ENCODE measurements at regions not wholly inside any gene's neighbourhood (a gene's known extent, or its start where the extent isn't known, plus 50 kb on each side); places are given as distances from the start of the nearest gene placed in this dataset.

- no peak for DNase-seq
These were observed 104.0 kb upstream of the MGAT5 start for GRCh38 chr2:134149904-134150303.

- DNase-seq = no peak
These were observed 103.1 kb upstream of the MGAT5 start for GRCh38 chr2:134150760-134151159.

DNA sequence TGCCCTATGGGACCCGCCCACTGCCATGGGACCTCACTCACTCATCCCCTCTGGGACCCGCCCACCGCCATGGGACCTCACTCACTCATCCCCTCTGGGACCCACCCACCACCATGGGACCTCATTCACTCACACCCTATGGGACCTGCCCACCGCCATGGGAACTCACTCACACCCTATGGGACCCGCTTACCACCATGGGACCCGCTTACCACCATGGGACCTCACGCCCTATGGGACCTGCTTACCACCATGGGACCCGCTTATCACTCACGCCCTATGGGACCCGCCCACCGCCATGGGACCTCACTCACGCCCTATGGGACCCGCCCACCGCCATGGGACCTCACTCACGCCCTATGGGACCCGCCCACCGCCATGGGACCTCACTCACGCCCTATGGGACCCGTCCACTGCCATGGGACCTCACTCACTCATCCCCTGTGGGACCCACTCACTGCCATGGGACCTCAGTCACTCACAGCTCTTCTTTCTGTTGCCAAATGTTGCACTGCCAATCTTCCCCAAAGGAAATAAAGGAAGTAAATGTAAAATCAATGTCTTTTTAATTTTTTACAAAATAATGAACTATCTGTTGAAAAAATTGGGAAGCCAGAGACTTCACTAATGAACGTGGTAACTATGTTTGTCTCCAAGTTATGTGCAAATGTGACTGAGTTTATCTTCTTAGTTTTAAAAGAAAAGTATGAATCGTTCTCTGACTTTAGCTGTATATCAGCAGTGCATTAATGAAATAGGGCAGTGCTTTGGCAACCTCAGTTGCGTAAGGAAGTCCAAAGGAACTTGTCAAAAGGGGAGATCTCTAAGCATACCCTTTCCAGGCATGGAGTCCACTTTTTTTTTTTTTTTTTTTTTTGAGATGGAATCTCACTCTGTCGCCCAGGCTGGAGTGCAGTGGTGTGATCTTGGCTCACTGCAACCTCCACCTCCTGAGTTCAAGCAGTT lies 101.5 kb upstream of the MGAT5 start:
- no peak for DNase-seq

- no peak for DNase-seq
These were observed 100.5 kb upstream of the MGAT5 start for GRCh38 chr2:134153294-134153880.

GRCh38 chr2:134154246-134154645 lies 99.6 kb upstream of the MGAT5 start:
- no peak for DNase-seq

DNA sequence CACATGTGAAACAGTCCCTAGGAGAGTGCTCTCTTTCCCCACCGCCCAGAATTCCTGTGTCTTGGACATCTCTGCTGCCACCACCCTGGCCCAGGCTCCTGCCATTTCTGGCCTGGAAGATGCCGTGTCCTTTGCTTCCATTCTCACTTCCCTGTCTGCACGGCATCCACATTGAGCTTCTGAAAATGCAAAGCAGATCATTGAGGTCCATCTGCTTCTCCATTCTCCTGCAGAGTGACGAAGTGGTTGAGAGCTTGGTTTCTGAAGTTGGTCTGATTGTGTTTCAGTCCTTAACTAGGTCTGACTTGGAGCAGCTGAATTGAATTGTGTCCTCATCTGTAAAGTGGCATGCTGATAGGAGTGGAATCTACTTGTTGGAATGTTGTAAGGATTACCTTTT lies 98.7 kb upstream of the MGAT5 start:
- DNase-seq = no peak

DNA sequence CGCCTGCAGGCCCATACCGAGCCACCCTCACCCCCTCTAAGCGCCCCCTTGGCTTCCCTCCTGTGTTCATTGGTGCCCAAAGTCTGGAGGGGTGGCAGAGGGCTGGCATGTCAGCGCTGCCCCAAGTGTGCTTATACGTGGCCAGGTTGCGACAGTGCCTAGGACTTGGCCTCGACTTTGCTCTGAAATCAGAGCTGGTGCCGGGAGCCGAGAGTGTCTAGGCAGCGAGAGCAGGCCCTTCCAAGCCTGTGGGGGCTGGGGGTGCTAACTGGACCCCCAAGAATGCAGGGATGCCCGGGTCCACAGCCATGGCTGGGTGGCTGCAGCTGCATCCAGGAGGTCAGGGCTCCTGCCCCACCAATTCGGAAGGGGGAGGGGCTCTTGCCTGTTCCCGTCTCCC lies 95.6 kb upstream of the MGAT5 start:
- no peak for DNase-seq

- no peak for DNase-seq
These were observed 92.7 kb upstream of the MGAT5 start for GRCh38 chr2:134161170-134161547.

- DNase-seq = no peak
These were observed 90.5 kb upstream of the MGAT5 start for GRCh38 chr2:134163336-134163735.

DNA sequence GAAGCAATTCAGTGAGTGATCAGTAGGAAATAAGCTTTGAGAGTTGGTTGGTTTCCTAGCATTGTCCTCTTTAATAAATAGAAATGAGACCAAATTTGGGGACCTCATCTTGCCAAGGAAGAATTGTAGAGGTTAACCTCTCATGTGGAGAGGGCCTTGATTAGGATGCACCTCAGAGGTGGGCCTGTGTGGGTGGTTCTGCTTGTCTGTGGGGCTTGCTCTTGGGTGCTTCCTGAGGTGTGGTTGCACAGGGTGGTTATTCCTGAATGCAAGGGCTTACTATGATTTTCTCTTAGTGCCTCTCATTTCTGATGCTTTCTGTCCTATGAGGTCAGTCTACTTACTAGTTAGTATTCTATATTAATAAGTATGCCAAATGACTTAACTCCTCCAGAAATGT lies 89.6 kb upstream of the MGAT5 start:
- no peak for DNase-seq

- no peak for DNase-seq
These were observed 86.9 kb upstream of the MGAT5 start for GRCh38 chr2:134167015-134167414.

DNA sequence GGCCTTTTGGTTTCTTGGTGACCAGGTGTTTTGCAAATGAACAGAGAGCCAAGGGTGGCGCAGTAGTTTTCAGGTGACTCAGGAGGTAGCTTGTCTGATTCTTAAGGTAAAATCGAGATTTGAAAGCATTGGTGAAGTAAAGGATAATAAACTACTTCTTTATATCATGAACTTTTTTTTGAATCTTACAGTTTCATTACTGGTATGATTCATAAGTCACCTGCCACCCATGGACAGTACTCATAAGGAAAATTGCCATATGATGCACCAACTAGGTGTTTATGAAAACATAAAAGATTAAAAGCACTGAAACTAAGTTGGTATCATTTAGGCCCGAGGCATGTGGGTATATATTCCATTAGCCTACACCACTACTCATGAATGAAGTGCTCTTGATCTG lies 84.1 kb upstream of the MGAT5 start:
- no peak for DNase-seq

DNA sequence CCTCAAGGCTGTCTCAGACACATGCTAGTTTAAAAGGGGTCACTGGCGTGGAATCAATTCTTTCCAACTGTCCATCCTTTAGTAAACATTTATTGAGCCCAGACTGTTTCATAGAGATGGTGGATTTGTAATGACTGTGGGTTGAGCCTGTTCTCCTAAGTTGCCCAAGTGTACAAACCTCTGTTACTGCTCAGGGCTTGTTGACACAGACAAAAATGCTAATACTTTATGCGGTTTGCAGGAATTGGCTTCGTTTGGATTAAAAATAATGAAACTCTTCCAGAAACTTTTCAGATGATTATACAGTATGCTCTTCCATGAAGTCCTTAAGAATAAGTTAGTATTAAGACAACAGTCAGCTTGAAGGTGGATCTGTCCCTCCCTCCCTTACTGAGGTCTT lies 83.6 kb upstream of the MGAT5 start:
- DNase-seq = no peak

- no peak for DNase-seq
These were observed 83.2 kb upstream of the MGAT5 start for GRCh38 chr2:134170700-134171099.

DNA sequence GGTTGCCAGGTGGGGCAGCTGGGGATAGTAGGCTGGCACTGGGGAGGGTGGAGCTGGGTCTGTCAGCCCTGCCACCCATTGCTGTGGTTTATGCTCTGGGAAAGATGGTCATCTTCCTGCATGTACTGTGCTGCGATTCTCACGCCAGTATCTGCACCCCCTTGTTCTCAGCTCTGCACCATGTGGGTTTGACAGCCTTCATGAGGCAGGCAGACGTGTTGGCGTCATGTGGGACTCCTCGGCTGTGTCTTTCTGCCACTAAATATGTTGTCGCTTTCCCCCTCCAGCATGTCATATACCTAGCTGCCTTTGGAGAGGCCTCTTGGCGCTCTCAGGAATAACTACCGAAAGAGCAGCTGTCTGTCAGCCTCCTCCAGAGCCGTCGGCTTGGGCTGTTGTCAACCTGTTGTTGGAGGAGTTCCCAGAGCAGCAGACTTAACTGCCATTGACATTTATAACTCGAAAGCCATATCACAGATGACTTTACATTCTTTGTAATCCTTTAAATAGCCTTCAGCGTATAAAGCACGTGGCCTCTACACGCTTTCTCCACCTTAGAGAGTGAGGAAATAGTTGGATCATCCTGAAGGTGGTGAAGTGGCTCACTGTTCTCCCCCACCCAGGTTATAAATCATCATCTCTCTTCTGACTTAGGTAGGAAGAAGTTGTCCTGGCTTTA lies 80.4 kb upstream of the MGAT5 start:
- peak in 1 of 2 experiments; percentile 54 for DNase-seq

GRCh38 chr2:134174711-134175110 lies 79.2 kb upstream of the MGAT5 start:
- no peak for DNase-seq

GRCh38 chr2:134175834-134176233 lies 78.0 kb upstream of the MGAT5 start:
- DNase-seq = no peak

DNA sequence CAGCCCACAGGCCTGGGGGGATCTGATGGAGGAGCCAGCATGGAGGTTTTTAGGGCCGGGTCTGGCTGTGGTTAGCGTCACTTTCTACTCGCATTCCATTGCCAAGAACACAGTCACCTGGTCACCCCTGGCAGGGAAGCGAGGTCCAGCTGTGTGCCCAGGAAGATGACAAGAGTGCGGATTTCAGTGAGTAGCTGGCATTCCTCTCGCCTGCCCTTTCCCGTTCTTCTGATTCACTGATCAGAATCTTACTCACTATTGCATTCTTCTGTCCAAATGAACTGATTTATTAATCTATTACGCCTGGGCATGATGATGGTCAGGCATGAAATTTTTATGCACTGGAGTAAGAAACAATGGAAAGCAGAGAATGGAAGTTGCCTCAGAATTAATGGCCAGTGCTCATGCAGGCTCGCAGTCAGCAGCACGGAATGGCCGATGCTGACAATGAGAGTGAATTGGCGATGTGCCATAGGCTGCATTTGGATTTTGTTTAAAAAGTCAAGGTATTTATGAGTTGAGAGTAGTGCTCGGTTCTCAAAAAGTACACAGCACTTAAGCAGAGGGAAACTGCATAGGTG lies 76.4 kb upstream of the MGAT5 start:
- no peak for DNase-seq

- DNase-seq = no peak
These were observed 75.6 kb upstream of the MGAT5 start for GRCh38 chr2:134178138-134178877.

- DNase-seq = no peak
These were observed 72.7 kb upstream of the MGAT5 start for GRCh38 chr2:134181219-134181618.

GRCh38 chr2:134183679-134184078 lies 70.2 kb upstream of the MGAT5 start:
- DNase-seq = no peak

DNA sequence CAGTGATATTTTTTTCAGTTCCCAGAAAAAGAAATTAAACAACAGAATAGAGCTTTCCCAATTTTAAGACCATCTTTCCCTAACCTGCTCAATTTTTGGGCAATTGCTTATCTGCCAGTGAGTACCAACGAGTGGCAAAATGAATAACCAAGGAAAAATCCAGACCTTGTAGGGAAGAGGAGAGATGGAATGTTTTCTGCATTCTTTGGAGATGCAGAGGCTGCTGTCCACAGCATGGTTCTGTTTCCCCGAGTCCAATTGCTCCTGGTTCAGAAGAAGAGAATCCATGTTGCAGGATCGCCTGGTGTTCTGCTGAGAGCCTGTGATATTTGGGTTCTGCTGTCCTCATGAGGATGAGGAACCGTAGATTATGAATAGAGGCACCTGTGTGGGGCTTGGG lies 68.2 kb upstream of the MGAT5 start:
- no peak for DNase-seq
